Sciatic nerve (tissue), 2 donors: ENCODE measurements at regions not wholly inside any gene's neighbourhood (a gene's known extent, or its start where the extent isn't known, plus 50 kb on each side); places are given as distances from the start of the nearest gene placed in this dataset.

Experiments
- ATAC-seq: fragments of 200-7000 bp; cut with Tn5 transposase; one replicate; pipeline ENCODE4 v1.9.1; 2020; ENCODE audit warnings: mild to moderate bottlenecking, moderate library complexity
- DNase-seq: peaks from one replicate; pipeline ENCODE4 v3.0.0-alpha.2; 2020; ENCODE audit warnings: low spot score
- intact Hi-C: fragments of 100-400 bp; cut with DNase I; formaldehyde crosslinking; loops from one replicate; pipeline ENCODE4 v1.14.2; 2022
- donor health status: DM: no; HTN: no; CAD: no.
- donor health status: DM: no; HTN: no; CAD: no.

DNA sequence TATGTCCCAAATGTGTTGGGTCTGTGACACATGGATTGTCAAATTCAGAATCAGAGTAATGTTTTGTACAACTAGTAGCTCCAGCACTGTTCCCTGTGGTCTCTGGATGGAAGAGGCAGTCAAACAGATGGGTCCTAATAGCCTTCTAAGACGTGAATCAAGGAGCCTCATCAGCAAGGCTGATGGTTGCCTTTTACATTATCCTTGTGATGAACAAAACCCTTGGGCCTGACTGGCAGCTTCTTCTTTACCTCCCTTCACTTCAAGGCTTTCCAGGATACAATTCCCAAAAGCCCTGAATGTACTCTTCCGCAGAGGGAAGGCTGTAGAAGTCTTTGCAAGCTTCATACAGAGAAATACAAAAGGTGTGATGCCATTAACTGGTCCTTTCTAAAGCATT lies 633.3 kb downstream of the USP25 start:
- ATAC-seq, result no peak
- intact Hi-C loops, result no loop called here
- DNase-seq, result no peak

DNA sequence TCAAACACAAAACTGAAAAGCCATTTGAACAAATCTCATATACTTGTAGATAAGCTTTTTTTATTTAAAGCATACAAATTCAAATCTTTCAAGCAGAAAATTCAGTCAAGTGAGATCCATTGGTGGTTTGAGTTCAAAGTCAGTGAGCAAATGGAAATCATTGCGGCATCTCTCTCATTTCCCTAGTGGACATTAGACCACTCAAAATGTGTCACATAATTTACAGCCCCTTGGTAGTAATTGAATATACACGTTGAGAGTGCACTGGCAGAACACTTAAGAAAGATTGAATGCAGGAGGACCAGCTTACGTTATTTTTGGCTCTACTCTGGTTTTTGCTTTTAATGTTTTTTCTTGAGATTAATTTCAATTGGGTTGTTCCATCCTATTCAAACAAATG lies 633.7 kb downstream of the USP25 start:
- no peak for DNase-seq
- intact Hi-C loops, result no loop called here

DNA sequence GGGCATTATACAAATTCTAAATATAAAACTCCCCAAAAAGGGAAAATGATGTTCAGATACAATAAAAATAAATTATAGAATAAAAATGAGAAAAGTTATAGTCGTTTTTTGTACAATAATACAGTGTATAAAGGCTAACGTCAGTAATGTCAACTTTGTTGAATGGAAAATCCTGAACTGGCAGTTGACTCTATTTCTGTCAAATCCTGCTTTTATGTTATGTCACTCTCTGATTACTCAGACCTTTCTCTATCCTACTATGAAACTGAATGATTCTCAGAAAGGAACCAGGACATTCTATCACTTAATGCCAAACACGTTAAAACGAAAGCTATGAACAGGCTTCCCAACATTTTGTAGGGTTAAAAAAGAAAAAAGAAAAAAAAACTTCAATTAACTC lies 636.4 kb downstream of the USP25 start:
- no peak for ATAC-seq
- intact Hi-C loops, result no loop called here
- DNase-seq, result no peak

More for the DNA sequence above, 633.7 kb downstream of the USP25 start:
- ATAC-seq, result no peak

DNA sequence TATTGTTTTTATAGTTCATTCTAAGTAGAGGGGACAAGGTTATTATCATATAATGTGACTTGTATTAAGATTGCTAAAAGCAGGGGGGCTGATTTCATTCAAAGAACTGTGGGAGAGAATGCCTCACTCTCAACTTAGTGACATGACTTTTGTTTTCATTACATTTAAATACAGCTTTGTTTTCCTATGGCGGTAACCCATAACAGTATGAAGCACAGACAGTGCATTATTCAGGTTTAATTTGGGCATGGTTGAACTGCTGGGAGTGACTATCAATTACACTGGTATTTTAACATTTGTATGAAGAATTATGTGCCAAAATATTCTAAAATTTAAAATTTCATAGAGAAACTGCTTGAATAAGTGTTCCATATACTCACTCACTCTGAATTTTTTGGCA lies 637.3 kb downstream of the USP25 start:
- ATAC-seq (no peak), DNase-seq (no peak)
- intact Hi-C loops, result no loop called here

DNA sequence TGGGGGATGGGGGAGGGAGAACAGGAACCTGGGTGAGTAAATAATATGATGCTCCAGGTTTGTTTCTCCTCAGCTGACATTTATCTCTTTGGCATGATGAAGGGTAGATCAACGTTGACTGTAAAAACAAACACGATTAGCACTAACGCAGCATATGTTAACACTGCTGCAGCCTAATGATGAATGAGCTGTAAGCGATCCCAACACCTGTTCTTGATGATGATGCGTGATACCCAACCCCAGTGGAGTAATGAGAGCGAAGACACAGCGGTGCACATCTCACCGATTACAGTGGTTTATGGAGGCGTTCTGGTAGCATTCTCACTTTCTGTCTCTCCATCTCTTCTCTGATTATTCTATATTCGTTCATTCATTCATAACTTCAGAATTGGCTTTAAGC lies 640.4 kb downstream of the USP25 start:
- intact Hi-C loops, result no loop called here
- ATAC-seq (no peak), DNase-seq (no peak)

DNA sequence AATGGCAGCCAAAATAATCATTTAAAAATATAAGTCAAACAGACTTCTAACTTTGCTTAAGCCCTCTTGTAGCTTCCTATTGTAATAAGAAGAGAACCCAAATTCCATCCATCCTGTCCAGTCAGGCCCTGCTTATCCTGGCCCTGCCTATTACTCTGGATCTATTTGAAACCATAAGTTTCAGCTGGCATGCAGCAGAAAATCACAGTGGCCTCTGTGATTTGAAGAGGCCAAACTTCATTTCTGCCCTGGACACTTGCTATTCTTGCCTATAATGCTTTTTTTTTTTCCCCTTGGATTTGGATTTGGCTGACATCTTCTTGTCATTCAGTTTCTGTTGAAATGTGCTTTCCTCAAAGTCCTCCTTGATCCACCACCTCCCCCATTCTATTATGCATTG lies 642.8 kb downstream of the USP25 start:
- ATAC-seq, result no peak
- DNase-seq, result no peak
- intact Hi-C loops, result no loop called here

DNA sequence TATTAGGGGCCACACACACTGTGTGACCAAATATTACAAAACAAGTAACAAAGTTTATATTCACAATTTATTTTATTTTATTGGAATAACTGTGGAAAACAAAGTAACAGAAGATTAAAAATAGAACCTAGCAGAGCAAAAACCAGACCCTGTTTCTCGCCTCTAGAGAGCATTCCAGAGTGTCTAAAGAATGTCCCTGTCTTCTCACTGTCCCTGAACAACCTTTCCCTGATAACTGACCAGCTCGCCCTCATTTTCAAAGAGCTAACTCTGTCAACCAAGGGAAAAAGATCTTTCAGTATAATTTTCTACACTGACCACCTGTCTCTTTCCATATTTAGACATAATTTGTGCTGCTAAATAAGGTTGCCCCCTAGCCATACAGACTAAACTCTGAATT lies 646.9 kb downstream of the USP25 start:
- intact Hi-C loops, result no loop called here

DNA sequence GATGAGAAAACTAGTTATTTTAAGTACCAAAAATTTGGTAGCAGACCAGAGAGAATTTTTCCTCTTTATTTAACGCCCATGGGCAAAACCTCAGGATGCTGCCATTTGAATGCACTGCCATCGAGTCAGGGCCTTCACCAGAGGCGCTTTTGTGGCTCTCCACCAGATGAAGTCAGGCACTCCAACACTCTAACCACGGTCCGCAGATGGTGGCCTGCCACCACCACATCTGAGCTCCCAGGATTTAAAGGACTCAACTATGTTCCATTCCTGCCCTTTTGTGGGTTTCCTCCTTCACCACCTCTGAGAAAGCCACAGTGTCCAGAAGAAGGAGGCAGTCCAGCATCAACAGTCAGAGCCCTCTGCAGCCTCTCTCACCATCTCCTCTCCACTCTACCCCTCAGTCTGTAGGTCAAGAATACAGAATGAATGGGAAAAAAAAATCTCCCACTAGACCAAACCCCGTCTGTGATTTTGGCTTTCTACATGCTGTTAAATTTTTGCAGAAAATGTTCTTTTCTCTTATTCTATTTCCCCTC lies 647.4 kb downstream of the USP25 start:
- peak; percentile 41 for ATAC-seq
- intact Hi-C loops, result no loop called here
- DNase-seq, result no peak

More for the DNA sequence above, 646.9 kb downstream of the USP25 start:
- DNase-seq (no peak), ATAC-seq (peak; percentile 63)

DNA sequence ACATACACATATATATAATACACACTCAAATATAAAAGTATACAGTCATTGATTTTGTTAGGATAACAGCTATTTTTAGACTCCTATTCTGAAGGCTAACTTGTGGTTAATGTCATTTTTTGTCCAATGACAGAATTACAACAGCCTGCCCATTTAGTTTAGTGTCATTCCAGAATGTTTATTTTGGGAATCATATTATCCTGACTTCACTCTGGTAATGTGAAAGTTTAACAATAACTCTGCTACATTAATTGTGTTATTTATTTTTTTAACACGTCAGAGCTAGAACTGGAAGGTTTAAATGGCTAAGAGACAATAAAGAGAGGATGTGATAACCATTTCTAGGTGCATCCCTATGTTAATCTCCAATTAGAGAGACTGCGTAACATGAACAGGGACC lies 648.1 kb downstream of the USP25 start:
- intact Hi-C loops, result no loop called here
- ATAC-seq (peak; percentile 20), DNase-seq (no peak)

DNA sequence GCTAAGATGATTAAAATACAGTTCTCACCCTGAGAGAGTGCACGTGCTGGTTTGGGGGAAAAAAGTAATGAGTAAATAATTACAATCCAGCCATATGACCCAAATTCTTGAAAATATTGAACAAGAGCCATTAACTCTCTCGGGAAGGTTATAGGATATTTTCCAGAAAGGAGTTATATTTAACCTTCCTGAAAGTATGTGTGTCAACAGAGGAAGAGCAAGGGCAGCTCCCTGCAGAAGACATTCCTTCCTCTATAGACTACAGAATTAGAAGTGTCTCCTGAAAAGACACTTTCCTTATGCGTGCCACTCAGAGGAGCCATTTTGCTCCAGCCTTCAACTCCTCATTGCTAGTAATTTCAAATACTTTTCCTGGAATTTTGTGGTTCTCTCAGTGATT lies 648.7 kb downstream of the USP25 start:
- no peak for DNase-seq
- no peak for ATAC-seq

DNA sequence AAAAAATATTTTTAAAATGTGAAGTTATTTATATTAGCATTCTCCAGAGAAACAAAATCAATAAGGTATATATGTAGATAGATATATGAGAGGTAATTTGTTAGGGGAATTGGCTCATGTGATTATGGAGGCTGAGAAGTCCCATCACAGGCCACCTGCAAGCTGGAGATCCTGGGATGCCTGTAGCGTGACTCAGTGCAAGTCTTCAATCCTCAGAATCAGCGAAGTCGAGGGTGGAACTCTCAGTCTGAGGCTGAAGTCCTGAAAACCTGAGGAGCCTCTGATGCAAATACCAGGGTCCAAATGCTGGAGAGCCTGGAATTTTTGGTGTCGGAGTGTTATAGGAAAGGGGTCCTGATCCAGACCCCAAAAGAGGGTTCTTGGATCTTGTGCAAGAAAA lies 658.5 kb downstream of the USP25 start:
- intact Hi-C loops, result no loop called here
- no peak for DNase-seq
- no peak for ATAC-seq

More for the DNA sequence above, 648.7 kb downstream of the USP25 start:
- intact Hi-C loops, result no loop called here

DNA sequence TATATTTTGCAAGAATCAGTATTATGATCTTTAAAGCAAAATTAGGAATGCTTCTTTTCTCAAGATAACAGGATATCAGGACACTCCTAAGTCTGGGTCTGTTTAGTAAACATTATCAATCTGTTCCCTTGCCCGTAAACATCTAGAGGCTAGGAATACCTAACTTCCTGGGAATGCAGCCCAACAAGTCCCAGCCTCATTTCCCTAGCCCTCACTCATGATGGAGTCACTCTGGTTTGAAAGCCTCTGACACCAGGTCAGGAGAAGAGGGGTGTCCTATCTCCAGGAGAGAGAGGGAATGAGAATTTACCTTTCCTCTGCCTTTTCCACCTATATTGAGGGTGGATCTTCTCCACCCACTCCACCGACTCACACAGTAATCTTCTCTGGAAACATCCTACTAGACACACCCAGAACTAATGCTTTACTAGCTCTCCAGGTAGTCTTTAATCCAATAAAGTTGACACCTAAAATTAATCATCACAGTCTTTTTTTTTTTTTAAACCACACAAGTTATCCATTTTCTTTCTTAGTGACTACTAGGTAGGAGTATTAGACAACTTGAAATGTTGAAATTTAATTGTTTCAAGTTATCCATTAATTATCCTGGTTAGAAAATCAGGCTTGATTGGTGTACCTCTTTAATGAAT lies 659.3 kb downstream of the USP25 start:
- no peak for ATAC-seq
- DNase-seq, result no peak
- intact Hi-C loops, result no loop called here

DNA sequence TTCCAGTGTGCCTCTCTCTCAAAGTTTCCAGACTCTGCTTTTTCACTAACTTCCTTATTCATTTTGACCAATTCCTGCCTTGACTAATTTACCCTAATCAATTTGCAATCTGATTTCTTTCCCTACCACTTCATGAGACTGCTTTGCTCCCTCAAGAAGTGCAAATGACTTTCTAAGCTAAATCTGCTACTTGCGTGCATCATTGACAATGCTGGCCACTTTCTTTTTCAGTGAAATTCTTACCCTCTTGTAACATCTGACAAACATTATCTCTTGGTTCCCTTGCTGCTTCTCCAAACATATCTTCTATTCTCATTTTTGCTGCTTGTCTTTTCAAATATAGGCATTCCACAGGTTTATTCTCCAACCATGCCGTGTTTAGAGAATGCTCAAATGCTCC lies 659.9 kb downstream of the USP25 start:
- intact Hi-C loops, result no loop called here
- DNase-seq, result no peak

DNA sequence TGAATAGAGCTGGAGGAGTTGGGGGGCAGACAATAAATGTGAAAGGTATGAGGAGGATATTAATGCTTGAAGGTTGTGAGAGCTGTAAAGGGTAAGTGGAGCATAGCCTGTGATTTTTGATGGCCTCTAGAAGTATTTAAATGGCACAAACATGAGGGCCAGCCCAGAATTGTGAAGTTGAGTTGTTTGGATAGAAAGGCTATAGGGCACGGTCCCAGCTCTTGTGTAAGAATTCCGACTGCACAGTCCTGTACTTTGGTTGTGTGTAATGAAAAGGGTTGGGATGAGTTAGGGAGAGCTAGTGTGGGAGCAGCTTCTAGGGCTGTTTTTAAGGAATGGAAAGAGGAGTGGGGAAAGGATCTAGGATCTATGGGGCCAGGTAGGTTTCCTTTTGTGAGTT lies 665.5 kb downstream of the USP25 start:
- no peak for ATAC-seq
- DNase-seq, result no peak
- intact Hi-C loops, result no loop called here

More for the DNA sequence above, 659.9 kb downstream of the USP25 start:
- ATAC-seq, result no peak

DNA sequence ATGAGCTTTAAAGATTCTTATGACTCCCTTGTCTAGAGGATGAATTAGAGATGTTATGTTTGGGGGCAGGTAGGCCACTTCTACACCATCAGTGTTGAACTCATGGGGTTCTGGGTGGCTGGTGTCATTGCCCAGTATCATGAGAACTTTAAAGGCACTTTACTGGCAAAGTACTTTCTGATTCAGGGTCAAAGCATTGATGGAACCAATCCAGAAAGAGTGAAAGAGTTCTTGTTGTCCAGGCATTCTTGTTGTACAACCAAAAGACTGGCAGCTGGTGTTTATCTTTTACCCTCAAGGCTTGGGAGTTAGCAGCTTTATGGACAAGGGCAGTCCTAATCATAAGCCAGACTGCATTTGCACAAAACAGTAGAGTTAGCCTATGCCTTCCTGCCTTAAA lies 673.0 kb downstream of the USP25 start:
- intact Hi-C loops, result no loop called here
- no peak for DNase-seq
- no peak for ATAC-seq

DNA sequence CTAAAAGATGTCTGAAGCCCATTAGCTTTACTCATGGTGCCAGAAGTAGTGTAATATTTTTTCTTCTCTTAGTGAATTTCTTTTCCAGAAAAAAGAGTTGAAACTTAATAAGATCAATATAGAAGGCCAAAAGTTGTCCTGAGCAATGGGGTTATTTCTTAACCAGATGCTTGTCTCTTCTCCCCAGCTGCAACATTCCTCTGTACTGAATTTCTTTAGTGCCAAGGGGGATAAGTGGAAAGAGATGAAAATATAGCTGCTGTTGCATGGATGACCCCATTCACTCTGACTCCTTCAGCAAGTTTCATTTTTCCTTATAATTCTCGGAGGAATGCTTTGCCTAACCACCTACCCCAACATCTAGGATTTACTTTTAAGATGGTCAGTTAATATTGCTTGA lies 675.0 kb downstream of the USP25 start:
- intact Hi-C loops, result no loop called here
- DNase-seq (no peak), ATAC-seq (peak; percentile 34)

DNA sequence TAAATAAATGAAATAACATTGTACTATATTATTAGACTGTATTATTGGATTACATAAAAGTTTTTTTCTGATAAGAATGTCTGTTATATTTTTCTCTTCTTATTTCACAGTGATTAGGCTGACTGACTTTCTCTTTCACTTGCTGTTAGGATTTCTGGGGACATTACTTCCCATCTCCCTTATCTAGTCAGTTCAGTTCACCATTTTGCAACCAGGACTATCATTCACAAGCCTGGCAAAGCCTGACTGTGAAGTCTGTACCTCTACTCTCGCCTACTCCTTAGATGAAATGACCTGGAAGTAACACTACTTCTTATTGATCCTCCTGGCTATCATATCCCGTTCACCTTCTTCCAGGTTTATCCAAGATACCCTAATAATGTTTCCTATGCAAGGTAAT lies 676.6 kb downstream of the USP25 start:
- ATAC-seq (no peak), DNase-seq (no peak)
- intact Hi-C loops, result no loop called here

DNA sequence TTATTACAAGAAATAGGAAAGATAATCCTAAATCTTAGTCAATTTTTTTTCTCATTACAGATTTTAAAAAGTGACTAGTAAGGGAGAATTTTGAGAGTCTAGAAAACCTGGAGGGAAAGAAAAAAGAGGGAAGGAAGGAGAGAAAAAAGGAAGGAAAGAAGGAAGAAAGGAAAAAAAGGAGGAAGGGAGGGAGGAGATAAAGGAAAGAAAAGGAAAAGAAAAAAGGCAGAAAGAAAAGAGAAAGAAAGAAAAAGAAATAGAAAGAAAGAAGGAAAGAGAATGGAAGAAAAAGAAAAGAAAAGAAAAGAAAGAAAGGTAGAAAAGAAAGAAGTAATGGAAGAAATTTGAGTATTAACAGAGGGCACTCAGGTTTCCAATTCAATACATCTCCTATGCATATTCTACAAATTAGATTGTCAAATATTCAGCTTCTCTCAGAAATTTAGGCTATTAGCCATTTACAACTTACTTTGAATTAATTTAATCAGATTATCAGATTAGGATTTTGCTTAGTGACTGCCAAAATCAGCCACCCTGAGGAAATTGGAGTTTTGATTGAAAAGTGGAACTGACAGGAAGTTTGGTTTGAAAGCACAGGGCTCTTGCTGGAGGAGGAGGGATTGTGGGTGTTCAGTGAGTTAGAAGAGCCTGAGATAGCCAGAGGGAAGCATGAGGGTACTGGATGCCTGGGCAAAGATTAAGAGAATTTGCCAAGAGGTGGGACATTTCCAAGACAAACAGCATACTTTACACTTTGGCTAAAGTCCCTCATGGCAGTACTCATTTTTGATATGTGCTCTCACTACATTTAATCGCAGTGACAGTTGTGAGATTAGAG lies 677.8 kb downstream of the USP25 start:
- ATAC-seq, result no peak
- DNase-seq, result no peak
- intact Hi-C loops, result no loop called here

DNA sequence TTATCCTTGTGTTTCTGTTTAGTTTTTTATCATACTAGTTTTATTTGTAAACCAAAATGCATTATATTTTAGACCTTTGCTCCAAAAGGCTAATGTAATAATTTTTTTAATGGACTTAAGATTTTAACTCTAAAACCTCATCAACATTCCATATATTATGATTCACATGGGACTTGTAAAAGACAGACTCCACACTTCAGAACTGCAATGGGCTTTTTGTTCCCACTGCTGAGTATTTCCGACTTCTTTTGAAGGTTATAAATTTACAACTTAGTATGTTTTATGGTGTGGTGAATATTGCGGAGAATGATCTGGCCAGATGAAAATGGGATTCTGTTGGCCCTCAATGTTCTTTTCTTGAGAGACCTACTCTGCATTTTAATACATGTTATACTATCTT lies 678.5 kb downstream of the USP25 start:
- no peak for ATAC-seq
- intact Hi-C loops, result no loop called here
- no peak for DNase-seq

DNA sequence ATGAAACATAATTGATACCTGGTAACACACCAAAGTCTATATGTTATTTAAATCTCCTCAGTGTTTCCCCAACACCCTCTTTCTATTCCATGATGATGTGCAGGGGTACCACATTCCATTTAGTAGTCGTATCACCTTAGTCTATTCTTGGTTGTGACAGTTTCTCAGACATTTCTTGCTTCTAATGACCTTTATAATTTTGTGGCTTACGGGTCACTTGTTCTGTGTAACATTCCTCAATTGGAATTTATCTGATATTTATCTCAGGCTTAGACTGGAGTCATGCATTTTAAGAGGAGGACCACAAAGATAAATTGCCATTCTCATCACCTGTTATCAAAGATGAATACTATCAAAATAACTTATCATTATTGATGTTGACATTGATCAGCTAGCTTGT lies 679.6 kb downstream of the USP25 start:
- intact Hi-C loops, result no loop called here
- ATAC-seq, result no peak
- no peak for DNase-seq

DNA sequence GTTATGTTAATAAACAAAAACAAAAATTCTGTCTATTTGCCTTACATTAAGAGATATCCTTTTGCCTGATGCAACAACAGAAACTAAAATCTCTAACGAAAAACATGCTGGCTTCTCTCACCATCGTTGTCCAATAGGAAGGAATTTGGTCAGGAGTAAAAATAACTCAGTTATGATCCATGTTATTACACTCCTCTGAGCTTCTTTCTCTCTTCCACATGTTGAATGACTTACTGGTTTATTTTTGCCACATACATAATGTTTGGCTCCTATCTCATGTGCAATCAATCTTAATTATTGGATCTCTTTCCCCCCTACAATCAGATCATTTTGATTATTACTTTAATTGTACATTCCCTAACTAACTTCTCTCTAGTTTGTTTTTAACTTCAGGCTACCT lies 688.4 kb downstream of the USP25 start:
- peak; percentile 52 for ATAC-seq
- DNase-seq, result no peak
- intact Hi-C loops, result no loop called here
